ENCODE measurements at regions not wholly inside any gene's neighbourhood (a gene's known extent, or its start where the extent isn't known, plus 50 kb on each side); places are given as distances from the start of the nearest gene placed in this dataset.

DNA sequence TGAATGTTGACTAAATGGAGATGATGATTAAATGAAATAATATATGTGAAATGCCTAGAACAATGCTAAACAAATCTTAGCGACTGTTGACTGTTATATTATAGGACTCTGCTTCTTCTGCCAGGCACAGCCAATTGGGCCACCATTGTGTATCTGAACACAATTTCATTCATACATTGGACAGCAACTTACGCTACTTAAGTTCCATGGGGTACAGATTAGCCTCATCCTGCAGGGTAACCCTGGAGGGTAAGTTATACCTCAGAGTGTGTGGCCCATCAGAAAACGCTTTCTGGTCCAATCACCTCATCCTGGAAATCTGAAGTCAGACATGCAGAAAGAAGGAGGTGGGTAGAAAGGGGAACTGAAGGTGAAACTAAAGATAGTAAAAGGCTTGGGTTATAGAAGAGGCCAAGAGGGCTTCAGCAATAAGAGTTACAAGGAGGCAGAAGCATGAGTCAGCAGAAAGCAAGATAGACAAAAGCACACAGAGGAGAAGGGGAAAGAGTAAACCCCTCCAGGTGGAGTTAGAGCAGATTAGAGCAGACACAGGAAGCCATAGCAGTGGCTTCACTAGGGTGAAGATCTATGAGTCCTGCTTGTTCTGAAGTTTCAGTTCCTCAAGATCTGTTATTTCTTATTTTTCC lies 119.3 kb upstream of the SLC24A5 start:
- no peaks in the 10 kb centered on the region for H3K36me3 ChIP-seq
- H3K9me3 ChIP-seq: no peaks in the 10 kb centered on the region
- no peak overlapping the region for H3K4me3 ChIP-seq
- H3K4me1 ChIP-seq: no peaks in the 10 kb centered on the region
- H3K27me3 ChIP-seq: no peaks in the 10 kb centered on the region
- ATAC-seq: no peak
- H3K27ac ChIP-seq: no peak overlapping the region
- WGBS, 2 donors (ENCODE audit: low coverage in 1 of 2): 88 to 91% methylated on average over 3 of the region's 3 CpGs
- TF ChIP-seq EP300 (IDR thresholded peaks at IDR 0.05) (no peak), POLR2AphosphoS5 (IDR thresholded peaks at IDR 0.05) (no peak), POLR2A (IDR thresholded peaks at IDR 0.05) (no peak), CTCF (IDR thresholded peaks at IDR 0.05) (no peak)

GRCh38 chr15:48002767-48003166 lies 118.0 kb upstream of the SLC24A5 start:
- Histone ChIP-seq H3K9me3 (no peaks in the 10 kb centered on the region), H3K4me3 (no peak overlapping the region), H3K27ac (no peak overlapping the region), H3K27me3 (no peaks in the 10 kb centered on the region), H3K4me1 (no peaks in the 10 kb centered on the region), H3K36me3 (no peaks in the 10 kb centered on the region)
- WGBS, 2 donors (ENCODE audit: low coverage in 1 of 2): 80 to 100% methylated on average over 1 of the region's 1 CpG
- TF ChIP-seq EP300 (IDR thresholded peaks at IDR 0.05) (no peak), POLR2A (IDR thresholded peaks at IDR 0.05) (no peak)
- no peak for ATAC-seq

DNA sequence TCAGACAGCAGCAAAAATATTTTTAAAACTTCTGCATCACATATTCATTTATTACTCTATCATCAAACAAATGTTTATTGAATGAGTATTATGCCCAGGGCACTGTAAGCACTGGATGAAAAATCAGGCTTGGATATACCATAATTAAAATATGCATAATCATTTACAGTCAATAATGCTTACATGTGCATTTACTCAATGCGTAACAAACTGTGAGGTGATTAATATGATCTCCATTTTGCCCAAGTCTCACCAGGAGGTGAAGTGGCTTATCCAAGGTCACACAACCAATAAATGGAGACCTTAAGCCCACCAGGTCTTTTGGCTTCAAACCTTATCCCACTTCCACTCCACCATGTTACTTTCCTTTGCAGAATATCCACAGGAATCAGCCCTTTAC lies 117.3 kb upstream of the SLC24A5 start:
- Histone ChIP-seq H3K27ac (no peak overlapping the region), H3K9me3 (no peaks in the 10 kb centered on the region), H3K4me1 (no peaks in the 10 kb centered on the region), H3K4me3 (no peak overlapping the region), H3K27me3 (no peaks in the 10 kb centered on the region), H3K36me3 (no peaks in the 10 kb centered on the region)
- TF ChIP-seq EP300 (IDR thresholded peaks at IDR 0.05): no peak
- no peak for TF ChIP-seq POLR2A (IDR thresholded peaks at IDR 0.05)
- TF ChIP-seq POLR2AphosphoS5 (IDR thresholded peaks at IDR 0.05): no peak
- TF ChIP-seq CTCF (IDR thresholded peaks at IDR 0.05): no peak
- 67 to 100% methylated on average over 1 of the region's 1 CpG for WGBS, 2 donors (ENCODE audit: low coverage in 1 of 2)
- no peak for ATAC-seq

GRCh38 chr15:48005077-48005476 lies 115.7 kb upstream of the SLC24A5 start:
- ATAC-seq: no peak
- no peak overlapping the region for H3K27ac ChIP-seq
- H3K4me3 ChIP-seq: no peak overlapping the region
- no peak for TF ChIP-seq POLR2AphosphoS5 (IDR thresholded peaks at IDR 0.05)
- no peak for TF ChIP-seq CTCF (IDR thresholded peaks at IDR 0.05)
- TF ChIP-seq POLR2A (IDR thresholded peaks at IDR 0.05): no peak
- no peak for TF ChIP-seq EP300 (IDR thresholded peaks at IDR 0.05)
- H3K4me1 ChIP-seq: no peaks in the 10 kb centered on the region
- H3K27me3 ChIP-seq: no peaks in the 10 kb centered on the region
- no peaks in the 10 kb centered on the region for H3K36me3 ChIP-seq
- no peaks in the 10 kb centered on the region for H3K9me3 ChIP-seq
- 100% methylated on average over 1 of the region's 1 CpG; no CpG with 5 or more reads in 1 of the 2 donors for whole genome bisulfite sequencing, 2 donors (ENCODE audit: low coverage in 1 of 2)

- TF ChIP-seq EP300 (IDR thresholded peaks at IDR 0.05) (no peak), POLR2AphosphoS5 (IDR thresholded peaks at IDR 0.05) (no peak), CTCF (IDR thresholded peaks at IDR 0.05) (no peak), POLR2A (IDR thresholded peaks at IDR 0.05) (no peak)
- H3K9me3 ChIP-seq: no peaks in the 10 kb centered on the region
- no peaks in the 10 kb centered on the region for H3K27me3 ChIP-seq
- no peaks in the 10 kb centered on the region for H3K36me3 ChIP-seq
- peak; percentile 28 for ATAC-seq
- no peaks in the 10 kb centered on the region for H3K4me1 ChIP-seq
- H3K4me3 ChIP-seq: no peak overlapping the region
- no peak overlapping the region for H3K27ac ChIP-seq
- 90 to 93% methylated on average over 3 to 5 of the region's 7 CpGs for WGBS, 2 donors (ENCODE audit: low coverage in 1 of 2)
Observed at GRCh38 chr15:48006031-48006511, 114.7 kb upstream of the SLC24A5 start.
